RWPE2 (cell line): ENCODE measurements at regions not wholly inside any gene's neighbourhood (a gene's known extent, or its start where the extent isn't known, plus 50 kb on each side); places are given as distances from the start of the nearest gene placed in this dataset.

ENCODE experiments used
- ATAC-seq: fragments of 200-7000 bp; cut with Tn5 transposase; 3 replicates; pipeline ENCODE4 v1.9.1; 2021; ENCODE audit warnings: low read depth
- DNase-seq: peaks from one replicate; pipeline ENCODE4 v3.0.0-alpha.2; 2020; ENCODE audit warnings: low spot score
- H3K27ac ChIP-seq: fragments of 450-650 bp; 2 replicates; pipeline ENCODE4 v1.5.1; 2017; ENCODE audit warnings: mild to moderate bottlenecking; ENCODE audit not compliant: poor library complexity, severe bottlenecking
- H3K27me3 ChIP-seq: fragments of 250-450 bp; sonication (Bioruptor Pico); 2 replicates; pipeline ENCODE4 v1.5.1; 2021; ENCODE audit warnings: mild to moderate bottlenecking, moderate library complexity; ENCODE audit not compliant: insufficient read depth, poor library complexity, severe bottlenecking
- H3K36me3 ChIP-seq: fragments of 250-450 bp; sonication (Bioruptor Pico); 2 replicates; pipeline ENCODE4 v1.5.1; 2020; ENCODE audit warnings: low read depth, mild to moderate bottlenecking, moderate library complexity
- H3K4me1 ChIP-seq: fragments of 250-450 bp; sonication (Bioruptor Pico); 2 replicates; pipeline ENCODE4 v1.5.1; 2021; ENCODE audit warnings: mild to moderate bottlenecking, moderate library complexity; ENCODE audit not compliant: insufficient read depth, poor library complexity, severe bottlenecking
- H3K4me3 ChIP-seq: fragments of 250-450 bp; sonication (Bioruptor Pico); 2 replicates; pipeline ENCODE4 v1.5.1; 2021; ENCODE audit warnings: mild to moderate bottlenecking, moderate library complexity; ENCODE audit not compliant: severe bottlenecking
- H3K9me3 ChIP-seq: fragments of 250-450 bp; sonication (Bioruptor Pico); 2 replicates; pipeline ENCODE4 v1.5.1; 2021; ENCODE audit warnings: mild to moderate bottlenecking, moderate library complexity; ENCODE audit not compliant: severe bottlenecking
- CTCF ChIP-seq: fragments of 450-650 bp; IDR thresholded peaks from one replicate; pipeline ENCODE4 v1.5.1; 2017; ENCODE audit warnings: mild to moderate bottlenecking, moderate library complexity; ENCODE audit not compliant: poor library complexity, severe bottlenecking

DNA sequence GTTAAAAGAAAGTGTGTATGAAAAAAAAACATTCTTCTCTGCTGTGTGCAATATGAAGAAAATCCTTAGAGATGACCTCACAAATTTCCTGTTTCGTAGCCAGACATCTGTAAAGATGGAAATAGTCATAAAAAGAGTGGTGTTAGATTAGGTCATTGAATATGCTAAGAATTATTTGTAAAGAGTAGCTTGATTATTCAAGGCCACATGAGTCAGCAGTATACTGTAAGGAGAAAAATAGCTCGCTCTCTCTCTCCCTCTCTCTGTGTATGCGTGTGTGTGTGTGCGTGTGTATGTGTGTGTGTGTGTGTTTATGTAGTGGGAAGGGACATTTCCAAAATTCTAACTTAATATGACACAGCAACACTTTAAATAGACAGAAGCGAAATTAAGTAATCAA, 78.8 kb downstream of the PTCHD4 start:
- no peak for TF ChIP-seq CTCF
- H3K4me3 ChIP-seq = no peak overlapping the region
- peak; percentile 70 for ATAC-seq

GRCh38 chr6:48031711-48032110, 79.3 kb downstream of the PTCHD4 start:
- Histone ChIP-seq H3K4me3 (no peak overlapping the region), H3K9me3 (no peaks in the 10 kb centered on the region), H3K27ac (no peak overlapping the region), H3K36me3 (no peaks in the 10 kb centered on the region), H3K27me3 (no peaks in the 10 kb centered on the region), H3K4me1 (no peaks in the 10 kb centered on the region)
- DNase-seq (no peak), ATAC-seq (no peak)
- TF ChIP-seq CTCF = no peak

More for the DNA sequence above, 78.8 kb downstream of the PTCHD4 start:
- H3K27ac ChIP-seq = no peak overlapping the region
- H3K4me1 ChIP-seq = no peaks in the 10 kb centered on the region
- no peaks in the 10 kb centered on the region for H3K9me3 ChIP-seq
- DNase-seq = no peak
- no peaks in the 10 kb centered on the region for H3K36me3 ChIP-seq
- no peaks in the 10 kb centered on the region for H3K27me3 ChIP-seq

- TF ChIP-seq CTCF = no peak
- no peak overlapping the region for H3K27ac ChIP-seq
- no peaks in the 10 kb centered on the region for H3K36me3 ChIP-seq
- H3K27me3 ChIP-seq = no peaks in the 10 kb centered on the region
- no peak for ATAC-seq
- no peak overlapping the region for H3K4me3 ChIP-seq
- H3K4me1 ChIP-seq = no peaks in the 10 kb centered on the region
- no peaks in the 10 kb centered on the region for H3K9me3 ChIP-seq
- DNase-seq = no peak
These were observed 83.1 kb downstream of the PTCHD4 start for GRCh38 chr6:48027704-48028435.

GRCh38 chr6:48024956-48025355, 86.0 kb downstream of the PTCHD4 start:
- DNase-seq = no peak
- Histone ChIP-seq H3K4me1 (no peaks in the 10 kb centered on the region), H3K27me3 (no peaks in the 10 kb centered on the region), H3K27ac (no peak overlapping the region), H3K4me3 (no peak overlapping the region), H3K36me3 (no peaks in the 10 kb centered on the region), H3K9me3 (no peaks in the 10 kb centered on the region)
- ATAC-seq = no peak
- no peak for TF ChIP-seq CTCF

- no peaks in the 10 kb centered on the region for H3K4me1 ChIP-seq
These were observed 89.1 kb downstream of the PTCHD4 start for GRCh38 chr6:48021904-48022303.

More at GRCh38 chr6:48021904-48022303, 89.1 kb downstream of the PTCHD4 start:
- Histone ChIP-seq H3K4me3 (no peak overlapping the region), H3K27ac (no peak overlapping the region), H3K9me3 (no peaks in the 10 kb centered on the region), H3K27me3 (no peaks in the 10 kb centered on the region), H3K36me3 (no peaks in the 10 kb centered on the region)
- DNase-seq (no peak), ATAC-seq (no peak)
- TF ChIP-seq CTCF = no peak
